GM08714 (cell line): ENCODE measurements at regions not wholly inside any gene's neighbourhood (a gene's known extent, or its start where the extent isn't known, plus 50 kb on each side); places are given as distances from the start of the nearest gene placed in this dataset.

Experiments used
- H3K4me3 ChIP-seq: fragments of 200-500 bp; sonication (Bioruptor generic); 2 replicates; pipeline ENCODE4 v1.5.1; 2014; ENCODE audit warnings: mild to moderate bottlenecking, low read length, inconsistent platforms
- ZNF274 ChIP-seq: IDR thresholded peaks from 2 replicates; pipeline ENCODE4 v1.6.1; 2012; ENCODE audit warnings: mild to moderate bottlenecking, low read depth, low read length

GRCh38 chr3:168574455-168575158 lies 478.9 kb upstream of the GOLIM4 start:
- H3K4me3 ChIP-seq = no peak overlapping the region
- no peak for TF ChIP-seq ZNF274

GRCh38 chr3:168570404-168571155 lies 474.9 kb upstream of the GOLIM4 start:
- no peak overlapping the region for H3K4me3 ChIP-seq
- TF ChIP-seq ZNF274 = no peak

GRCh38 chr3:168558728-168559411 lies 463.1 kb upstream of the GOLIM4 start:
- H3K4me3 ChIP-seq = no peak overlapping the region
- no peak for TF ChIP-seq ZNF274

- no peak for TF ChIP-seq ZNF274
- H3K4me3 ChIP-seq = no peak overlapping the region
These were observed 456.5 kb upstream of the GOLIM4 start for GRCh38 chr3:168552251-168552650.

- H3K4me3 ChIP-seq = no peak overlapping the region
- TF ChIP-seq ZNF274 = no peak
These were observed 453.0 kb upstream of the GOLIM4 start for GRCh38 chr3:168548719-168549118.

- no peak overlapping the region for H3K4me3 ChIP-seq
These were observed 451.0 kb upstream of the GOLIM4 start for GRCh38 chr3:168546707-168547106.

GRCh38 chr3:168545591-168545990 lies 449.9 kb upstream of the GOLIM4 start:
- no peak overlapping the region for H3K4me3 ChIP-seq
- TF ChIP-seq ZNF274 = no peak

More at GRCh38 chr3:168546707-168547106, 451.0 kb upstream of the GOLIM4 start:
- TF ChIP-seq ZNF274 = no peak

GRCh38 chr3:168544097-168544957 lies 448.6 kb upstream of the GOLIM4 start:
- no peak overlapping the region for H3K4me3 ChIP-seq
- no peak for TF ChIP-seq ZNF274

GRCh38 chr3:168540726-168541125 lies 445.0 kb upstream of the GOLIM4 start:
- no peak overlapping the region for H3K4me3 ChIP-seq
- TF ChIP-seq ZNF274 = no peak

- TF ChIP-seq ZNF274 = no peak
These were observed 444.2 kb upstream of the GOLIM4 start for GRCh38 chr3:168539909-168540308.

GRCh38 chr3:168534761-168535160 lies 439.0 kb upstream of the GOLIM4 start:
- TF ChIP-seq ZNF274 = no peak
- no peak overlapping the region for H3K4me3 ChIP-seq

More at GRCh38 chr3:168539909-168540308, 444.2 kb upstream of the GOLIM4 start:
- no peak overlapping the region for H3K4me3 ChIP-seq

GRCh38 chr3:168533600-168533999 lies 437.9 kb upstream of the GOLIM4 start:
- no peak for TF ChIP-seq ZNF274
- no peak overlapping the region for H3K4me3 ChIP-seq

GRCh38 chr3:168532135-168532534 lies 436.4 kb upstream of the GOLIM4 start:
- no peak overlapping the region for H3K4me3 ChIP-seq
- TF ChIP-seq ZNF274 = no peak

GRCh38 chr3:168531116-168531515 lies 435.4 kb upstream of the GOLIM4 start:
- no peak for TF ChIP-seq ZNF274
- H3K4me3 ChIP-seq = no peak overlapping the region
